Right lobe of liver (tissue), 4 donors: ENCODE measurements at regions not wholly inside any gene's neighbourhood (a gene's known extent, or its start where the extent isn't known, plus 50 kb on each side); places are given as distances from the start of the nearest gene placed in this dataset.

Source experiments
- CTCF ChIP-seq, 4 donors: fragments of 200-600 bp in 3 of 4; fragments of 450-650 bp in 1 of 4; IDR thresholded peaks; one replicate each; pipeline versions ENCODE4 v1.5.1 to v1.8.0; 2016 to 2022; ENCODE audit warnings: antibody characterized with exemption in 4 of 4, mild to moderate bottlenecking in 2 of 4
- POLR2A ChIP-seq: fragments of 450-650 bp; IDR thresholded peaks from one replicate; pipeline ENCODE4 v1.6.1; 2017; ENCODE audit warnings: antibody characterized with exemption, mild to moderate bottlenecking
- donor health status: DM: no; HTN: no; CAD: no.
- donor health status: DM: no; HTN: no; CAD: no.
- donor health status: DM: no; HTN: yes; CAD: no.

DNA sequence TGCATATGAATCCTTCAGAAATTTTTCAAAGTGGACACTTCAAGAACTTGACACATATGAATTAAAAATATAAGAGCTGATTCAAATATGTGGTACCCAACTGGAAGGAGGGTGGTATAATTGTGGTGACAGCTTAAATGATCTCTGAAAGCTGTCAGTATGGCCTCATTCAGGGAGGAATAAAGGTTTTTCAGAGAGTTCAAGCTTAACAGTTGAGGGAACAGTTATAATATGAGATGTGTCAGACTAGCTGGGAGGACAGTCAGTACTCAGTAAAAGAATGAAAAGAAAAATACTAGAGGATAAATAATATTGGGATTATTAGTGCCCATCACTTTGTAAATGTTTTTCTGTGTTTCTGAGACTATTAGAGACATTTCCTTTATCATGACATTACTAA, 277.5 kb downstream of the RASSF9 start:
- TF ChIP-seq POLR2A (no peak), CTCF (IDR thresholded peaks at IDR 0.05) (no peak)
